ENCODE measurements at regions not wholly inside any gene's neighbourhood (a gene's known extent, or its start where the extent isn't known, plus 50 kb on each side); places are given as distances from the start of the nearest gene placed in this dataset.

GRCh38 chr12:34393086-34393820 lies 371.0 kb downstream of the ALG10 start (continued):
- no peak for TF ChIP-seq PRDM4 (tag by site-specific recombination; IDR thresholded peaks at IDR 0.05)

- Histone ChIP-seq H3K36me3 (ENCODE audit: control insufficient read depth in 2 of 2, insufficient read depth in 1 of 2, low read length in 2 of 2) (no peaks in the 10 kb centered on the region), H3K4me3 (ENCODE audit: low read depth, low read length) (no peak overlapping the region), H3K27ac (ENCODE audit: extremely low read depth, low read depth, low read length) (no peak overlapping the region), H3K9me3 (ENCODE audit: control insufficient read depth, insufficient read depth, low read depth, low read length) (no peaks in the 10 kb centered on the region), H3K4me1 (ENCODE audit: control insufficient read depth, insufficient read depth, low read length) (no peaks in the 10 kb centered on the region)
- TF ChIP-seq ZNF398 (tag by site-specific recombination; IDR thresholded peaks at IDR 0.05) (no peak), OSR2 (tag by site-specific recombination; IDR thresholded peaks at IDR 0.05) (no peak), ZNF335 (tag by site-specific recombination; conservative IDR thresholded peaks at IDR 0.05) (no peak), KLF17 (tag by site-specific recombination; IDR thresholded peaks at IDR 0.05) (no peak), KLF16 (tag by site-specific recombination; IDR thresholded peaks at IDR 0.05) (no peak), ZNF404 (tag by site-specific recombination; IDR thresholded peaks at IDR 0.05) (no peak), ZBTB21 (tag by site-specific recombination; IDR thresholded peaks at IDR 0.05) (no peak)
- ChIA-PET POLR2A (no interaction called here), CTCF (no interaction called here)
These were observed 371.5 kb downstream of the ALG10 start for GRCh38 chr12:34393821-34394150.

GRCh38 chr12:34394211-34395055 lies 372.1 kb downstream of the ALG10 start:
- CTCF ChIA-PET = no interaction called here
- POLR2A ChIA-PET = no interaction called here
- H3K27ac ChIP-seq (ENCODE audit: extremely low read depth, low read depth, low read length) = no peak overlapping the region
- no peaks in the 10 kb centered on the region for H3K36me3 ChIP-seq (ENCODE audit: control insufficient read depth in 2 of 2, insufficient read depth in 1 of 2, low read length in 2 of 2)
- no peaks in the 10 kb centered on the region for H3K9me3 ChIP-seq (ENCODE audit: control insufficient read depth, insufficient read depth, low read depth, low read length)
- TF ChIP-seq ZBTB8A (tag by site-specific recombination; IDR thresholded peaks at IDR 0.05) (no peak), ZSCAN23 (tag by site-specific recombination; IDR thresholded peaks at IDR 0.05) (no peak), ZIC2 (tag by site-specific recombination; IDR thresholded peaks at IDR 0.05) (no peak), ZNF133 (tag by site-specific recombination; IDR thresholded peaks at IDR 0.05) (no peak), MYNN (tag by site-specific recombination; IDR thresholded peaks at IDR 0.05; ENCODE audit: borderline replicate concordance) (no peak)
- no peak overlapping the region for H3K4me3 ChIP-seq (ENCODE audit: low read depth, low read length)
- H3K4me1 ChIP-seq (ENCODE audit: control insufficient read depth, insufficient read depth, low read length) = no peaks in the 10 kb centered on the region
